ENCODE measurements at regions not wholly inside any gene's neighbourhood (a gene's known extent, or its start where the extent isn't known, plus 50 kb on each side); places are given as distances from the start of the nearest gene placed in this dataset.

GRCh38 chr12:92003701-92004100 lies 141.9 kb downstream of the BTG1 start:
- in situ Hi-C loops (cut with MboI; ENCODE audit: low sequenced_read_pairs): no loop called here

GRCh38 chr12:92002673-92003382 lies 142.8 kb downstream of the BTG1 start:
- in situ Hi-C loops (cut with MboI; ENCODE audit: low sequenced_read_pairs): no loop called here

GRCh38 chr12:92002195-92002649 lies 143.4 kb downstream of the BTG1 start:
- in situ Hi-C loops (cut with MboI; ENCODE audit: low sequenced_read_pairs): no loop called here

GRCh38 chr12:92000597-92000996 lies 145.0 kb downstream of the BTG1 start:
- in situ Hi-C loops (cut with MboI; ENCODE audit: low sequenced_read_pairs): no loop called here

- in situ Hi-C loops (cut with MboI; ENCODE audit: low sequenced_read_pairs): no loop called here
Observed at GRCh38 chr12:91999823-92000222, 145.8 kb downstream of the BTG1 start.

- in situ Hi-C loops (cut with MboI; ENCODE audit: low sequenced_read_pairs): no loop called here
Observed at GRCh38 chr12:91998316-91998715, 147.3 kb downstream of the BTG1 start.

- in situ Hi-C loops (cut with MboI; ENCODE audit: low sequenced_read_pairs): no loop called here
Observed at GRCh38 chr12:91994208-91994797, 151.3 kb downstream of the BTG1 start.

GRCh38 chr12:91993287-91994017 lies 152.2 kb downstream of the BTG1 start:
- in situ Hi-C loops (cut with MboI; ENCODE audit: low sequenced_read_pairs): no loop called here

GRCh38 chr12:91991399-91992187 lies 154.1 kb downstream of the BTG1 start:
- in situ Hi-C loops (cut with MboI; ENCODE audit: low sequenced_read_pairs): no loop called here

- in situ Hi-C loops (cut with MboI; ENCODE audit: low sequenced_read_pairs): no loop called here
Observed at GRCh38 chr12:91990525-91990924, 155.1 kb downstream of the BTG1 start.

- in situ Hi-C loops (cut with MboI; ENCODE audit: low sequenced_read_pairs): no loop called here
Observed at GRCh38 chr12:91989143-91989542, 156.5 kb downstream of the BTG1 start.

GRCh38 chr12:91988086-91988923 lies 157.3 kb downstream of the BTG1 start:
- in situ Hi-C loops (cut with MboI; ENCODE audit: low sequenced_read_pairs): no loop called here

GRCh38 chr12:91986084-91986483 lies 159.6 kb downstream of the BTG1 start:
- in situ Hi-C loops (cut with MboI; ENCODE audit: low sequenced_read_pairs): no loop called here

GRCh38 chr12:91985002-91985787 lies 160.5 kb downstream of the BTG1 start:
- in situ Hi-C loops (cut with MboI; ENCODE audit: low sequenced_read_pairs): no loop called here

- in situ Hi-C loops (cut with MboI; ENCODE audit: low sequenced_read_pairs): no loop called here
Observed at GRCh38 chr12:91984556-91984955, 161.1 kb downstream of the BTG1 start.

- in situ Hi-C loops (cut with MboI; ENCODE audit: low sequenced_read_pairs): no loop called here
Observed at GRCh38 chr12:91983935-91984334, 161.7 kb downstream of the BTG1 start.

- in situ Hi-C loops (cut with MboI; ENCODE audit: low sequenced_read_pairs): no loop called here
Observed at GRCh38 chr12:91982946-91983345, 162.7 kb downstream of the BTG1 start.

- in situ Hi-C loops (cut with MboI; ENCODE audit: low sequenced_read_pairs): no loop called here
Observed at GRCh38 chr12:91980389-91980821, 165.2 kb downstream of the BTG1 start.

GRCh38 chr12:91978143-91978542 lies 167.5 kb downstream of the BTG1 start:
- in situ Hi-C loops (cut with MboI; ENCODE audit: low sequenced_read_pairs): no loop called here
